GM18505 (cell line): ENCODE measurements at regions not wholly inside any gene's neighbourhood (a gene's known extent, or its start where the extent isn't known, plus 50 kb on each side); places are given as distances from the start of the nearest gene placed in this dataset.
A peak's percentile ranks its signal among the peaks of the same experiment; 100 is the strongest.

Experiments used
- ATAC-seq: cut with Tn5 transposase; IDR thresholded peaks from one replicate; pipeline ENCODE4 v1.9.1; 2021; ENCODE audit not compliant: unreplicated experiment
- POLR2A ChIP-seq: IDR thresholded peaks from 4 replicates; pipeline ENCODE4 v1.6.1; 2011; ENCODE audit warnings: borderline replicate concordance; ENCODE audit not compliant: insufficient read depth, insufficient read length; ENCODE audit errors: extremely low read depth

- TF ChIP-seq POLR2A: no peak
- ATAC-seq: no peak
These were observed 73.9 kb upstream of the EGLN3 start for GRCh38 chr14:34024768-34025144.

GRCh38 chr14:34023824-34024767, 73.2 kb upstream of the EGLN3 start:
- no peak for ATAC-seq
- no peak for TF ChIP-seq POLR2A

- no peak for TF ChIP-seq POLR2A
These were observed 70.2 kb upstream of the EGLN3 start for GRCh38 chr14:34021096-34021495.

DNA sequence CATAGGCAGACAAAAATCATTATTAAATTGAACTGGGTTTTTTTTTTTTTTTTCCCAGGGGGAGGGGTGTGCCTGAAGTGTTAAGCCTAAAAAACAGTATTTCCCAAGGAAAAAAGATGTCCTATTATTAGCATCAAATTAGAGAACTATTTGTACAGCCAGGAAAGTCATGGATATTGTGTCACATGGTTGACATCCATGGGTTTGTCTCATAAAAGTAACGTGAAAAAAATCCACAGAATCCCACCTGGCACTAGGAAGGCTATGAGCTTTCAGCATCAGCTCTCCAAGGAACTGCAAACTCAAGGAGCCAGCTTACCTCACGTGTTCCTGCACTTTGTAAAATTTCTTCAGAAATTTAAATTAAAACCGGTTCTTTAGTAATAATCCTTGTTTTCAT, 69.1 kb upstream of the EGLN3 start:
- no peak for TF ChIP-seq POLR2A
- no peak for ATAC-seq

More at GRCh38 chr14:34021096-34021495, 70.2 kb upstream of the EGLN3 start:
- ATAC-seq: no peak

DNA sequence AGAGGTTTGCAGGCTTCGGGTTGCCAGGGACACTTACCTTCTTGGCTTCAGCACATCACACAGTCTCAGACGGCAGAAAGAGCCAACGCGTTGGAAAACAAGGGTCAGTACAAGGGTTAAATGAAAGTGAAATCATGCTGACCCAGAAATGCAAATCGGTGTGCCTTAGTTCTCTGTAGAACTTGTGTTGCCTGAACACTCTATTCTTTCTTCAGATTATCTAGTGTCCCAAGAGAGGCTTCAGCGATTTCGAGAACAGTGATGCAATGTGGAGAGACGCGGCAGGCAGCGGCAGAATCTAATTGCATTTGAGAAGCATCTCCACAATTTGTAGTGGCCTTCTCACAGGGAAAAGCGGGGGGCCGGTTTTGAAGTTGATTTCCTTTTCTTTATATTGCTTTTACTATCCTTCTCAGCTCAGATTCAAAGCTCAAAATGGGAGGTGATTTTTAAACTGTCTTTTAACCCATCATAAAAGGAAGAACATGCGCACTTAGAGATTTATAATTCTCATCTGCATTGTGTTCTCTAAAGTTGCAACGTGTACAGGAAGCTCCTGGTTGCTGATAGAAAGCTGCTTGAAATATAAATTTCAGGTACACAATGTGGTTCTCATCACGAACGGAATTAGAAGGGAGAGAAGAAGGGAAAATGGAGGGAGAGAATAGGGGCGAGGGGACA, 67.8 kb upstream of the EGLN3 start:
- TF ChIP-seq POLR2A: peak; percentile 38
- ATAC-seq: no peak

DNA sequence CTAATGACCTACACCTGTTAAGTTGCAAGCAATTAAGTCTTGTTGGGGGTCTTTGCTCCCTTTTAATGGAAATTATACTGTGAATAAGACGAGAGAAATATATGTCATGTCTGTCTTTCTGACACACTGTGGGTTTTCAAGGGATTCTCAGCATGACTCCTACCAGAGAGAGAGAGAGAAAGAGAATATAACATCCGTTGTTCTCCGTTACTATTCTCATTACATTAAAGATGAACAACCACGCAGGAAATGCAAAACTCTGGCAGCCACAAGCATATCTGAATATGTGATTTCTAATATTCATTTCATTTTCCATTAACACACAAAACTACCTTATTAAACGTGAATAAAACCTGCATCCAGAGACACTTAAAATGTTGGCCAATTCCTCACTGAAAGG, 67.3 kb upstream of the EGLN3 start:
- ATAC-seq: no peak
- TF ChIP-seq POLR2A: no peak

DNA sequence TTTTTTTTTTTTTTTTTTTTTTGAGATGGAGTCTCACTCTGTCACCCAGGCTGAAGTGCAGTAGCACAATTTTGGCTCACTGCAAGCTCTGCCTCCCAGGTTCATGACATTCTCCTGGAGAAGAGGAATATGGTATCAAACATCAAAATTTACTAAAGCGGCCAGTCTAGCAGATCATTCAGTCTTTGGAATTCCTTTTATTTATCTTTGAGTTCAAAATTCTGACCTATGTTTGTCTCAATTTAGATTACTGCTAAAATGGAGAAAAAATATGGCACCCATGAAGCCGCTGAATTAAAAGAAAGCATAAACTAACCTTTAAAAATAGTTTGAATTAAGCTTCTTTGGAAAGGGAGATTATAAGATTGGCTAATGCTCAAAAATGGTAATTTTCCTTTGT, 64.5 kb upstream of the EGLN3 start:
- no peak for ATAC-seq
- TF ChIP-seq POLR2A: no peak

DNA sequence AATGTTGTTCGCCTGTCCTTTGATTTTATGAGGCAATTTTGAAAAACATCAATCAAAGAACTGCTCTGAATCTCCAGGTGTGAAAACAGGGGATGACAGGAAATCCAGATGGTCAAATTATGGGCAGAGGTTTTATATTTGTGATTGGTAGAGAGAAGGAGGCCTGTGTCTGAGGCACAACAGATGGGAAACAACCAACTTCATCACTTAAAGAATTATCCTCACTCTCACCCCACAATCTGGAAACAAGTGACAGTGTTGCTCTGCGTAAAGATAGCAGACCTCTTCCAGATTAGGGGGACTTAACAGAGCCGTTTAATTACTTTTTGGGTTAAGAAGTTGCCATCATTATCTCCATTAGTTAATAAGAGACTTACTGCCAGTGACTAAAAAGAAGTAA, 64.1 kb upstream of the EGLN3 start:
- TF ChIP-seq POLR2A: no peak
- no peak for ATAC-seq

GRCh38 chr14:34013721-34014060, 62.8 kb upstream of the EGLN3 start:
- no peak for TF ChIP-seq POLR2A
- peak; percentile 72 for ATAC-seq

- no peak for TF ChIP-seq POLR2A
- peak; percentile 93 for ATAC-seq
These were observed 62.3 kb upstream of the EGLN3 start for GRCh38 chr14:34012978-34013720.

DNA sequence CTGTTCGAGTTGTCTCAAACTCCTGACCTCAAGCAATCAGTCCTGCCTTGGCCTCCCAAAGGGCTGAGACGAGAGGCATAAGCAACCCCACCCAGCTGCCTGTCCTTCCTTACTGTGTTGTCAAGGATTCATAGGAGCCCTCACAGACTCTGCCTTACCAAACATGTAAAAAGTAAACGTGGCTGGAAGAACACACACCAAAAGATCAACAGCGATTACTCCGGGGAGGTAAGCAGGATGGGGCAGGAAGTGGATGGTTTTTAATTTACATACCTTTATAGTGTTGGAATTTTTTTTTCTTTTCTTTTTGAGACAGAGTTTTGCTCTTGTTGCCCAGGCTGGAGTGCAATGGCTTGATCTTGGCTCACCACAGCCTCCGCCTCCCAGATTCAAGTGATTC, 61.5 kb upstream of the EGLN3 start:
- no peak for TF ChIP-seq POLR2A
- no peak for ATAC-seq

DNA sequence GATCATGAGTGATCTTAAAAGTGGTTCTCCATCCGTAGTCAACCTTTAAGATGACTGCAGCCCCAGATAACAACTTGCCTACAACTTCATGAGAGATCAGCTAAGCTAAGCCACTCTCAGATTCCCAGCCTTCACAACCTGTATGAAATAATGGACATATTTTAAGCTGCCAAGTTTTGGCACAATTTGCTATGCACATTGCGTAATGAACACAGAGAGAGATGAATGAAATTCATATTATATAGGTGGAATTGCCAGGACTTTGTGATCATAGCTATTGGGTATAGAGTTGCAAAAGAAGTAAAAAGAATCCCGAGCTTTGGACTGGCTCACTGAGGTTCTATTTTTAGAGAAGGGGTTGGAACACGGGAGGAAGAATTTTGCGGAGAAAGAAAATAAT, 59.1 kb upstream of the EGLN3 start:
- no peak for TF ChIP-seq POLR2A
- ATAC-seq: no peak

GRCh38 chr14:34007902-34008301, 57.0 kb upstream of the EGLN3 start:
- no peak for TF ChIP-seq POLR2A

More at GRCh38 chr14:34007902-34008301, 57.0 kb upstream of the EGLN3 start:
- no peak for ATAC-seq
